GM11168 (cell line): ENCODE measurements at regions not wholly inside any gene's neighbourhood (a gene's known extent, or its start where the extent isn't known, plus 50 kb on each side); places are given as distances from the start of the nearest gene placed in this dataset.

Source experiments
- in situ Hi-C: fragments of 300-500 bp; cut with MboI; formaldehyde crosslinking; loops from one replicate; pipeline ENCODE4 v1.12.0; 2022; ENCODE audit warnings: low sequenced_read_pairs; ENCODE audit not compliant: unreplicated experiment

GRCh38 chr3:28933337-28933736 is 347.5 kb upstream of the RBMS3 start:
- in situ Hi-C loops: no loop called here

- in situ Hi-C loops: no loop called here
Observed at GRCh38 chr3:28934126-28934813, 346.6 kb upstream of the RBMS3 start.

- in situ Hi-C loops: no loop called here
Observed at GRCh38 chr3:28935146-28935545, 345.7 kb upstream of the RBMS3 start.

GRCh38 chr3:28936154-28936553 is 344.7 kb upstream of the RBMS3 start:
- in situ Hi-C loops: no loop called here

GRCh38 chr3:28940530-28940929 is 340.3 kb upstream of the RBMS3 start:
- in situ Hi-C loops: no loop called here

GRCh38 chr3:28940994-28941393 is 339.9 kb upstream of the RBMS3 start:
- in situ Hi-C loops: no loop called here

- in situ Hi-C loops: no loop called here
Observed at GRCh38 chr3:28947061-28947460, 333.8 kb upstream of the RBMS3 start.

GRCh38 chr3:28947751-28948150 is 333.1 kb upstream of the RBMS3 start:
- in situ Hi-C loops: no loop called here

GRCh38 chr3:28948685-28949084 is 332.2 kb upstream of the RBMS3 start:
- in situ Hi-C loops: no loop called here

GRCh38 chr3:28949580-28949979 is 331.3 kb upstream of the RBMS3 start:
- in situ Hi-C loops: no loop called here

- in situ Hi-C loops: no loop called here
Observed at GRCh38 chr3:28950614-28951013, 330.3 kb upstream of the RBMS3 start.

GRCh38 chr3:28951772-28952556 is 328.9 kb upstream of the RBMS3 start:
- in situ Hi-C loops: no loop called here

- in situ Hi-C loops: no loop called here
Observed at GRCh38 chr3:28958656-28959055, 322.2 kb upstream of the RBMS3 start.

GRCh38 chr3:28971156-28971555 is 309.7 kb upstream of the RBMS3 start:
- in situ Hi-C loops: no loop called here

- in situ Hi-C loops: no loop called here
Observed at GRCh38 chr3:28972921-28973320, 307.9 kb upstream of the RBMS3 start.

- in situ Hi-C loops: no loop called here
Observed at GRCh38 chr3:28973609-28974008, 307.3 kb upstream of the RBMS3 start.

GRCh38 chr3:28978092-28978491 is 302.8 kb upstream of the RBMS3 start:
- in situ Hi-C loops: no loop called here

GRCh38 chr3:28980131-28980530 is 300.7 kb upstream of the RBMS3 start:
- in situ Hi-C loops: no loop called here

GRCh38 chr3:28980631-28981030 is 300.2 kb upstream of the RBMS3 start:
- in situ Hi-C loops: no loop called here

- in situ Hi-C loops: no loop called here
Observed at GRCh38 chr3:28982906-28983305, 298.0 kb upstream of the RBMS3 start.

GRCh38 chr3:28986922-28987321 is 293.9 kb upstream of the RBMS3 start:
- in situ Hi-C loops: no loop called here

- in situ Hi-C loops: no loop called here
Observed at GRCh38 chr3:28989646-28990089, 291.2 kb upstream of the RBMS3 start.
